ENCODE measurements at regions not wholly inside any gene's neighbourhood (a gene's known extent, or its start where the extent isn't known, plus 50 kb on each side); places are given as distances from the start of the nearest gene placed in this dataset.

DNA sequence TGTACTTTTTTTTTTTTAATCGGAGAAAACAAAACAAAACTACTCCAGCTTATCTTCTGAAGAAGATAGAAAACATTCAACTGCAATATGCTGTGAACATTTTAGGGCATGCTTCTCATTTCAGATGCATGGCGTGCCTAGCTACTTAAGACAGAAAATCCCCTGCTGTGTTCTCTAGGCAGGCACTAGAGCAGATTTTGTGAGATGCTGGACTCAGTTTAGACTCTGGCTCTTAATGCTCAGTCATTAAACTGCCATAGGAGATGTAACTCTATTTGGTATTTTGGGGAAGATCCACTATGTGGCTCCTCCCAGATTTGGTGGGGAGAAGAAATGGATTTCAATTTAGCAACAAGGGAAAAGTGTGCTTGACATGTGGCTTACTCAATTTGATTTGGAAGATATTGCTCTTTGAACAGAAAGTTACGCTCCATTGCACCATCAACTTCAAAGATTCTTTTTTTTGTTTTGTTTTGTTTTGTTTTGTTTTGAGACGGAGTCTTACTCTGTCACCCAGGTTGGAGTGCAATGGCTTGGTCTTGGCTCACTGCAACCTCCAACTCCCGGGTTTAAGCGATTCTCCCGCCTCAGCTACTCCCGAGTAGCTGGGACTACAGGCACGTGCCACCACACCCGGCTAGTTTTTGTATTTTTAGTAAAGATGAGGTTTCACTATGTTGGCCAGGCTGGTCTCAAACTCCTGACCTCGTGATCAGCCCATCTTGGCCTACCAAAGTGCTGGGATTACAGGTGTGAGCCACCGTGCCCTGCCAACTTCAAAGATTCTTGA, 62.0 kb upstream of the LEKR1 start:
- TF ChIP-seq, protein P1, sequence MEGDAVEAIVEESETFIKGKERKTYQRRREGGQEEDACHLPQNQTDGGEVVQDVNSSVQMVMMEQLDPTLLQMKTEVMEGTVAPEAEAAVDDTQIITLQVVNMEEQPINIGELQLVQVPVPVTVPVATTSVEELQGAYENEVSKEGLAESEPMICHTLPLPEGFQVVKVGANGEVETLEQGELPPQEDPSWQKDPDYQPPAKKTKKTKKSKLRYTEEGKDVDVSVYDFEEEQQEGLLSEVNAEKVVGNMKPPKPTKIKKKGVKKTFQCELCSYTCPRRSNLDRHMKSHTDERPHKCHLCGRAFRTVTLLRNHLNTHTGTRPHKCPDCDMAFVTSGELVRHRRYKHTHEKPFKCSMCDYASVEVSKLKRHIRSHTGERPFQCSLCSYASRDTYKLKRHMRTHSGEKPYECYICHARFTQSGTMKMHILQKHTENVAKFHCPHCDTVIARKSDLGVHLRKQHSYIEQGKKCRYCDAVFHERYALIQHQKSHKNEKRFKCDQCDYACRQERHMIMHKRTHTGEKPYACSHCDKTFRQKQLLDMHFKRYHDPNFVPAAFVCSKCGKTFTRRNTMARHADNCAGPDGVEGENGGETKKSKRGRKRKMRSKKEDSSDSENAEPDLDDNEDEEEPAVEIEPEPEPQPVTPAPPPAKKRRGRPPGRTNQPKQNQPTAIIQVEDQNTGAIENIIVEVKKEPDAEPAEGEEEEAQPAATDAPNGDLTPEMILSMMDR (IDR thresholded peaks at IDR 0.05; ENCODE audit: low read length), result no peak
- no peak for TF ChIP-seq EZH2 (IDR thresholded peaks at IDR 0.05; ENCODE audit: borderline replicate concordance, low read length)

Data from OCI-LY1 (cell line).